ENCODE measurements at regions not wholly inside any gene's neighbourhood (a gene's known extent, or its start where the extent isn't known, plus 50 kb on each side); places are given as distances from the start of the nearest gene placed in this dataset.

DNA sequence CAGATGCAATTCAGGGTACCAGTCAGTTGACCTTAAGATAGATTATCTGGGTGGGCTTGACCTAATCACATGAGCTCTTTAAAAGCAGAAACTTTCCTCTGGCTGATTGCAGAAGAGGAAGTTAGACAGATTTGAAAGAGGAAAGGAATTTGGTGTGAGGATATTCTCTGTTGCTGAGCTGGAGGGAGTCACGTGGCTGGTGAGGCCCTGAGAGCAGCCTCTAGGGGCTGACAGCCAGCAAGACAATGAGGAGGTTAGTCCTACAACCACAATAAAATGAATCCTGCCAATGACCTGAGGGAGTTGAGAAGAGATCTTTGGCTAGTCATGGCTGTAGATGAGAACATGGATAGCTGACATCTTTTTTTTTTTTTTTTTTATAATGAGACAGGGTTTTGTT, 87.0 kb upstream of the B3GAT2 start:
- Histone ChIP-seq H3K4me3 (no peak overlapping the region), H3K36me3 (no peaks in the 10 kb centered on the region), H3K9me3 (no peaks in the 10 kb centered on the region), H3K27me3 (no peaks in the 10 kb centered on the region), H3K4me1 (peaks cover 0 to 7% (median 0%) of the 10 kb centered on the region in 4 donors), H3K27ac (no peak overlapping the region)
- 19 to 41% methylated on average over 1 of the region's 1 CpG for WGBS, 2 donors
- no peak for DNase-seq (ENCODE audit: low spot score in 2 of 2)
- TF ChIP-seq, protein P1, sequence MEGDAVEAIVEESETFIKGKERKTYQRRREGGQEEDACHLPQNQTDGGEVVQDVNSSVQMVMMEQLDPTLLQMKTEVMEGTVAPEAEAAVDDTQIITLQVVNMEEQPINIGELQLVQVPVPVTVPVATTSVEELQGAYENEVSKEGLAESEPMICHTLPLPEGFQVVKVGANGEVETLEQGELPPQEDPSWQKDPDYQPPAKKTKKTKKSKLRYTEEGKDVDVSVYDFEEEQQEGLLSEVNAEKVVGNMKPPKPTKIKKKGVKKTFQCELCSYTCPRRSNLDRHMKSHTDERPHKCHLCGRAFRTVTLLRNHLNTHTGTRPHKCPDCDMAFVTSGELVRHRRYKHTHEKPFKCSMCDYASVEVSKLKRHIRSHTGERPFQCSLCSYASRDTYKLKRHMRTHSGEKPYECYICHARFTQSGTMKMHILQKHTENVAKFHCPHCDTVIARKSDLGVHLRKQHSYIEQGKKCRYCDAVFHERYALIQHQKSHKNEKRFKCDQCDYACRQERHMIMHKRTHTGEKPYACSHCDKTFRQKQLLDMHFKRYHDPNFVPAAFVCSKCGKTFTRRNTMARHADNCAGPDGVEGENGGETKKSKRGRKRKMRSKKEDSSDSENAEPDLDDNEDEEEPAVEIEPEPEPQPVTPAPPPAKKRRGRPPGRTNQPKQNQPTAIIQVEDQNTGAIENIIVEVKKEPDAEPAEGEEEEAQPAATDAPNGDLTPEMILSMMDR (IDR thresholded peaks at IDR 0.05): no peak
- TF ChIP-seq EP300 (IDR thresholded peaks at IDR 0.05) (no peak), POLR2A (IDR thresholded peaks at IDR 0.05) (no peak)

DNA sequence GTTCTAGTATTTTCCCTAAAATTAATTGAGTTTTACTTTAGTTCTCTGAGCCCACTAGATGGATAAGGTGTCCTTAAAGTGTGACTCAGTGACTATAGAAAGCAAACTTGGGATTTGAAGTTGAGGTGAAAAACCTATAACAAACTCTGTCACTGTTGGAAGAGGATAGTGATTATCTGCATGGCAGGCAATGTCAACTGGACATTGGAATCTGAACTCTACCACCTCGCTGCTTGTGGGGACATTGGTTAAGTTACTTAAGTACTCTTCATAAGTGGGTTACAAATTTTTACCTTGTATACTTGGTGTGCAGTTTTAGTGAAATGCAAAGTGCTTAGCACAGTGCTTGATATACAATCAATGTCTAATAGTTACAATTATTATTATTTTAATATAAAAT, 87.9 kb upstream of the B3GAT2 start:
- no peaks in the 10 kb centered on the region for H3K9me3 ChIP-seq
- no peaks in the 10 kb centered on the region for H3K27me3 ChIP-seq
- TF ChIP-seq, protein P1 (IDR thresholded peaks at IDR 0.05): no peak
- TF ChIP-seq POLR2A (IDR thresholded peaks at IDR 0.05): no peak
- no peak for TF ChIP-seq EP300 (IDR thresholded peaks at IDR 0.05)
- 86 to 94% methylated on average over 1 of the region's 1 CpG for WGBS, 2 donors
- no peak overlapping the region for H3K4me3 ChIP-seq
- H3K4me1 ChIP-seq: peaks cover 0 to 7% (median 0%) of the 10 kb centered on the region in 4 donors
- no peak overlapping the region for H3K27ac ChIP-seq
- no peak for DNase-seq (ENCODE audit: low spot score in 2 of 2)
- H3K36me3 ChIP-seq: no peaks in the 10 kb centered on the region

DNA sequence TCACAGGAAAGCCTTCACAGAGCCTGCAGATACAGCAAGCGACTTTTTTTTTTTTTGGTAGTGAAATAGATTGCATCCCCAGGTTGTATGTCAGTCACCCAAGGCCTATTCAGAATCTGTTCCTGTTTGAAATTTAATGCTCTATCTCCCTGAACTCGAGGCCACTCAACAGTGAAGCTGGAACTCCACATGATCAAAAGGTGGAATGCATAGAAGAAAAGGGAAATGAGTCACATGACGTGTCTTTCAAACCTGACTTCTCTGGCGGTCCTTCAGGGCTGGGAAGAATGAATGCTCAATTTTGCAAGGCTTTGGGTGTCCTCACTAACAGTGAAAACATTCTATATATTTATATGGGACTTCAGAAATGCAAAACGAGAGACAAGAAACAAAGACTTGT, 88.4 kb upstream of the B3GAT2 start:
- Histone ChIP-seq H3K27me3 (no peaks in the 10 kb centered on the region), H3K27ac (no peak overlapping the region), H3K4me1 (peaks cover 0 to 7% (median 0%) of the 10 kb centered on the region in 4 donors), H3K4me3 (no peak overlapping the region), H3K36me3 (no peaks in the 10 kb centered on the region), H3K9me3 (no peaks in the 10 kb centered on the region)
- 67 to 77% methylated on average over 5 of the region's 5 CpGs for WGBS, 2 donors
- no peak for DNase-seq (ENCODE audit: low spot score in 2 of 2)
- TF ChIP-seq POLR2A (IDR thresholded peaks at IDR 0.05) (no peak), EP300 (IDR thresholded peaks at IDR 0.05) (no peak)
- TF ChIP-seq, protein P1 (IDR thresholded peaks at IDR 0.05): no peak

DNA sequence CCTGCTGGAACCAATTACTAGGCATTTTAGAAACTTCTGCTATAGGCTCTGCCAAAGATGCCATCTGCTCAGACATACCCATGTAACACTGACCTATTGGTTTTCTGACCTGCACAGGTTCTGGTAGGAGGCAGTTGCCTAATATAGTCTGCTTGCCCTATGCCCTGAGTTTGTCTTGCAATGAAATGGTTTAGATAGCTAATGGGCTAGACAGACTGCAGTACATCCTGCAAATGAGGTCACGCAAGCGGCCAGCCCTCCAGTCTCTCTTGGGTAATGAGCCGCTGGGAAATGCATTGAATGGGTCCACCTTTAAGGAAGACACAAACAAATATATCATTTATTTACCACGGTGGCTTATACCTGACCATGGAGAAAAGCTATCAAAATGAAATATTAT, 90.6 kb upstream of the B3GAT2 start:
- Histone ChIP-seq H3K4me3 (no peak overlapping the region), H3K4me1 (peaks cover 0 to 7% (median 0%) of the 10 kb centered on the region in 4 donors), H3K27me3 (no peaks in the 10 kb centered on the region), H3K27ac (no peak overlapping the region), H3K36me3 (no peaks in the 10 kb centered on the region), H3K9me3 (no peaks in the 10 kb centered on the region)
- DNase-seq (ENCODE audit: low spot score in 2 of 2): no peak
- TF ChIP-seq EP300 (IDR thresholded peaks at IDR 0.05) (no peak), POLR2A (IDR thresholded peaks at IDR 0.05) (no peak)
- TF ChIP-seq, protein P1 (IDR thresholded peaks at IDR 0.05): no peak
- 83 to 85% methylated on average over 4 of the region's 4 CpGs for WGBS, 2 donors

DNA sequence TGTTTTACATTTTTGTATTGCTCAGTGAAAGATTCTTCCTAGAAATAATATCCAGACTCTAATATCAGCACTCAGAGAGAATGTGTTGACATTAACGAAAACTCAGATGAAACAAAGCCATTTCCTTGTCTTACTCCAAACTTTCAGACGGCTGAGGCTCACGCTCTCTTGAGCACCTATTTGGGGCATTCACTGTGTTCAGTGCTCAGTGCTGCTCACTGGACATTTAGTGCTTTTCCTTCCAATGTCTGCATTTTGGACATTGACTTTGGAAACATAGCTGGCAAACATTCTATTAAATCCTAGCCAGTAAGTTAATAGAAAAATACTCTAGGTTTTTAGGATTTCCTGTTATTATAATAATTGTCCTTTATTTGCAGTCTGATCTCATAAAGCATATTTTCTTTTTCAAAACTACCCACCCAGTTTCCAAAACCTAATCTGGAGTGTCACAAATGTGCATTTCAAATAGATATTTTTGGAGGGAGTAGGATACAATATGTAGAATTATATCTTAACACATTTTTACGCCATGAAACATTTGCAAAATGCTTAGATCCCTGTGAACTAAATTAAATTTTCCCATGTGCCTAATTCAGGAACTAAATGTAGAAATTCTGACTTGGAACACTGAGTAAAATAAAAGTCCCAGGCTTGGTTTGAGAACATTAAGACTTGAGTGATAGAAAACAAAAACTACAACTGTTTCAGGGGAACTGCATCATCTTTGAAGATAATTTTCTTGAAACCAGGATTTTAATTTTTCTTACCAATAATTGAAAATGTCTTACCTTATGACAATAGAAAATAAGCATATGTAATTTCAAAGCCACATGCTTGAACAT, 91.7 kb upstream of the B3GAT2 start:
- Histone ChIP-seq H3K4me3 (no peak overlapping the region), H3K36me3 (no peaks in the 10 kb centered on the region), H3K4me1 (peaks cover 0 to 7% (median 0%) of the 10 kb centered on the region in 4 donors), H3K27me3 (no peaks in the 10 kb centered on the region), H3K9me3 (no peaks in the 10 kb centered on the region), H3K27ac (no peak overlapping the region)
- no peak for DNase-seq (ENCODE audit: low spot score in 2 of 2)
- TF ChIP-seq POLR2A (IDR thresholded peaks at IDR 0.05): no peak
- no peak for TF ChIP-seq EP300 (IDR thresholded peaks at IDR 0.05)
- TF ChIP-seq, protein P1 (IDR thresholded peaks at IDR 0.05): no peak
- 57 to 58% methylated on average over 4 of the region's 4 CpGs for WGBS, 2 donors

Measured in tibial nerve (tissue), 4 donors.